H9 (cell line): ENCODE measurements at regions not wholly inside any gene's neighbourhood (a gene's known extent, or its start where the extent isn't known, plus 50 kb on each side); places are given as distances from the start of the nearest gene placed in this dataset.

Experiments used
- DNase-seq: peaks from one replicate; pipeline ENCODE4 v3.0.0-alpha.2; 2017
- H2AFZ ChIP-seq: one replicate; pipeline ENCODE4 v1.6.1; 2013; ENCODE audit warnings: mild to moderate bottlenecking, low read length, control low read depth, moderate library complexity
- H2AK5ac ChIP-seq: 2 replicates; pipeline ENCODE4 v1.6.1; 2013; ENCODE audit warnings: low read length, control low read depth, mixed read lengths; ENCODE audit not compliant: insufficient read length
- H2BK120ac ChIP-seq: one replicate; pipeline ENCODE4 v1.6.1; 2013; ENCODE audit warnings: low read depth, mild to moderate bottlenecking, low read length, control low read depth, inconsistent platforms; ENCODE audit not compliant: poor library complexity, severe bottlenecking
- H2BK12ac ChIP-seq: 2 replicates; pipeline ENCODE4 v1.6.1; 2013; ENCODE audit warnings: low read length, control low read depth, mixed read lengths, low read depth; ENCODE audit not compliant: insufficient read length
- H2BK15ac ChIP-seq: 2 replicates; pipeline ENCODE4 v1.6.1; 2013; ENCODE audit warnings: low read depth, low read length, control low read depth
- H2BK20ac ChIP-seq: one replicate; pipeline ENCODE4 v1.6.1; 2013; ENCODE audit warnings: low read depth, mild to moderate bottlenecking, low read length, control low read depth, inconsistent platforms; ENCODE audit not compliant: poor library complexity, severe bottlenecking
- H2BK5ac ChIP-seq: 2 replicates; pipeline ENCODE4 v1.6.1; 2013; ENCODE audit warnings: low read length, control low read depth, mixed read lengths; ENCODE audit not compliant: insufficient read length
- H3K14ac ChIP-seq: 2 replicates; pipeline ENCODE4 v1.6.1; 2013; ENCODE audit warnings: low read length, control low read depth; ENCODE audit not compliant: insufficient read depth
- H3K18ac ChIP-seq: 2 replicates; pipeline ENCODE4 v1.6.1; 2013; ENCODE audit warnings: low read depth, mild to moderate bottlenecking, mixed read lengths, low read length, control low read depth; ENCODE audit not compliant: insufficient read length
- H3K23ac ChIP-seq: 2 replicates; pipeline ENCODE4 v1.6.1; 2013; ENCODE audit warnings: low read length, control low read depth, mixed read lengths, low read depth; ENCODE audit not compliant: insufficient read length
- H3K23me2 ChIP-seq: 2 replicates; pipeline ENCODE4 v1.6.1; 2013; ENCODE audit warnings: low read depth, mild to moderate bottlenecking, mixed read lengths, low read length, control low read depth; ENCODE audit not compliant: insufficient read length, poor library complexity, severe bottlenecking
- H3K27ac ChIP-seq: 2 replicates; pipeline ENCODE4 v1.5.1; 2013; ENCODE audit warnings: low read length, control low read depth, mixed read lengths, low read depth; ENCODE audit not compliant: insufficient read length
- H3K27me3 ChIP-seq: 2 replicates; pipeline ENCODE4 v1.6.1; 2013; ENCODE audit warnings: low read length, control low read depth, inconsistent platforms; ENCODE audit not compliant: insufficient read depth
- H3K4ac ChIP-seq: 2 replicates; pipeline ENCODE4 v1.6.1; 2013; ENCODE audit warnings: low read depth, mild to moderate bottlenecking, control low read depth, inconsistent platforms, low read length, moderate library complexity
- H3K4me1 ChIP-seq: 2 replicates; pipeline ENCODE4 v1.6.1; 2013; ENCODE audit warnings: low read length, control low read depth, inconsistent platforms; ENCODE audit not compliant: insufficient read depth
- H3K4me2 ChIP-seq: 2 replicates; pipeline ENCODE4 v1.6.1; 2013; ENCODE audit warnings: low read length, control low read depth, mixed read lengths; ENCODE audit not compliant: insufficient read length, insufficient read depth
- H3K56ac ChIP-seq: 2 replicates; pipeline ENCODE4 v1.6.1; 2013; ENCODE audit warnings: low read depth, mild to moderate bottlenecking, mixed read lengths, low read length, control low read depth; ENCODE audit not compliant: insufficient read length
- H3K79me1 ChIP-seq: 2 replicates; pipeline ENCODE4 v1.6.1; 2013; ENCODE audit warnings: low read depth, mild to moderate bottlenecking, moderate library complexity, low read length, control low read depth, inconsistent platforms; ENCODE audit not compliant: insufficient read depth, poor library complexity, severe bottlenecking
- H3K79me2 ChIP-seq: 2 replicates; pipeline ENCODE4 v1.6.1; 2013; ENCODE audit warnings: low read length, control low read depth, inconsistent platforms; ENCODE audit not compliant: insufficient read depth
- H3K9ac ChIP-seq: 2 replicates; pipeline ENCODE4 v1.6.1; 2013; ENCODE audit warnings: low read length, control low read depth, mixed read lengths; ENCODE audit not compliant: insufficient read length; ENCODE audit errors: extremely low read depth
- H3K9me3 ChIP-seq: one replicate; pipeline ENCODE4 v1.6.1; 2013; ENCODE audit warnings: low read depth, low read length, inconsistent platforms; ENCODE audit not compliant: control insufficient read depth
- H3T11ph ChIP-seq: one replicate; pipeline ENCODE4 v1.6.1; 2013; ENCODE audit warnings: mild to moderate bottlenecking, low read length, control low read depth, inconsistent platforms
- H4K20me1 ChIP-seq: one replicate; pipeline ENCODE4 v1.6.1; 2013; ENCODE audit not compliant: control insufficient read depth, insufficient read length, insufficient read depth
- H4K5ac ChIP-seq: 2 replicates; pipeline ENCODE4 v1.6.1; 2013; ENCODE audit warnings: low read depth, mild to moderate bottlenecking, mixed read lengths, low read length, control low read depth; ENCODE audit not compliant: insufficient read length
- H4K8ac ChIP-seq: replicated peaks from 2 replicates; pipeline ENCODE4 v1.6.1; 2013; ENCODE audit warnings: low read length, control low read depth, mixed read lengths, low read depth; ENCODE audit not compliant: insufficient read length
- H4K91ac ChIP-seq: 2 replicates; pipeline ENCODE4 v1.6.1; 2013; ENCODE audit warnings: low read depth, mild to moderate bottlenecking, moderate library complexity, mixed read lengths, low read length, control low read depth; ENCODE audit not compliant: insufficient read length
- H3K27ac Mint-ChIP-seq, 3 experiments: 2 replicates in 2 of 3; 3 replicates in 1 of 3; pipeline ENCODE4 v1.8.0; 2020 to 2021; ENCODE audit warnings: mixed read lengths in 3 of 3, mild to moderate bottlenecking in 1 of 3, moderate library complexity in 1 of 3
- H3K27me3 Mint-ChIP-seq: 2 replicates; pipeline ENCODE4 v1.8.0; 2021; ENCODE audit warnings: low read depth, mild to moderate bottlenecking, moderate library complexity, mixed read lengths
- H3K36me3 Mint-ChIP-seq, 3 experiments: 2 replicates in 2 of 3; 3 replicates in 1 of 3; pipeline ENCODE4 v1.8.0; 2020 to 2021; ENCODE audit warnings: low read depth in 3 of 3, mixed read lengths in 3 of 3; ENCODE audit not compliant: insufficient read depth in 1 of 3
- H3K4me1 Mint-ChIP-seq, 2 experiments: 2 replicates each; pipeline ENCODE4 v1.8.0; 2020; ENCODE audit warnings: mixed read lengths in 2 of 2
- H3K4me3 Mint-ChIP-seq, 2 experiments: 2 replicates in 1 of 2; 3 replicates in 1 of 2; pipeline ENCODE4 v1.8.0; 2020 to 2021; ENCODE audit warnings: mild to moderate bottlenecking in 2 of 2, mixed read lengths in 2 of 2, moderate library complexity in 1 of 2
- H3K9me3 Mint-ChIP-seq, 2 experiments: 2 replicates in 1 of 2; 3 replicates in 1 of 2; pipeline ENCODE4 v1.8.0; 2020; ENCODE audit warnings: mild to moderate bottlenecking in 2 of 2, mixed read lengths in 2 of 2, moderate library complexity in 1 of 2
- WGBS: extraction: QIAGEN DNeasy Blood & Tissue Kit; methylation state at CpG from one replicate; pipeline ENCODE4 v1.1.7; 2013; ENCODE audit warnings: missing lambda C conversion rate, low lambda C conversion rate, mixed read lengths; ENCODE audit not compliant: insufficient read length; ENCODE audit errors: extremely low coverage; 5-methylcytosine and 5-hydroxymethylcytosine counted together
- TF ChIP-seq, protein P1 (sequence below): fragments of 200-600 bp; sonication (generic); conservative IDR thresholded peaks from 3 replicates; pipeline ENCODE4 v1.8.0; 2021; ENCODE audit warnings: antibody characterized with exemption, mild to moderate bottlenecking

DNA sequence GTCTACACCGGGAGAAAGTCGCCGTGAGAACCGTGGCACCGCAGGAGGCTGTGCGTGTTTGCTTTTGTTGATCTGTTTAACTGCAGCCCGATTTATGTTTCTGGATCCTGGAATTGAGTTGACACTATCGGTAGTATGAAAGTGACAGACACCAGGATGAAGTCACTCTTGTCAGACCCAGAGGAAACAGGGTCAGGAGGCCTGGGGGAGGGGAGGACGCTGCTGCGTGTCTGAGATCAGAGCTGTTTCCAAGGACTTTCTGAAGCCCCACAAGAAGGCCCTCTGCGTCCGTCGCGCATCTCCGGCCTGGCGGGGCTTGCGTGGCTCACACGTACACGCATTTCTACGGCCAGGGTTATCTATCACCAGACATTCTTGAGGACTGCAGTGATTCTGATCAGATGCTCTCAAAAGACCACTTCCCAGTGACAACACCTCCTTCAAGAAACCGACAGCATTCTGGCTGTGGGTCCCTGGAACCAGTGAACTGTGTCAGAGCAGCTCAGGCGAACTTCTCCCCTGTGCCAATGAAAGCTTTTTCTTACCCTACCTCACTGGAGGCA, 263.4 kb downstream of the ADGRD1 start:
- no peaks in the 10 kb centered on the region for H3K27me3 ChIP-seq
- no peak overlapping the region for H4K5ac ChIP-seq
- peaks cover 12 to 17% of the 10 kb centered on the region in 2 experiments for H3K9me3 Mint-ChIP-seq
- peaks cover 5% of the 10 kb centered on the region; the same call in 1 of the 2 replicates for H3K4me1 ChIP-seq
- H4K20me1 ChIP-seq = no peaks in the 10 kb centered on the region
- H3K4me3 Mint-ChIP-seq = 0 out of 5 replicates have a peak overlapping the region, but pooled peaks of 1 of the 2 experiments have one; percentile 26
- no peaks in the 10 kb centered on the region for H3K79me1 ChIP-seq
- peaks cover 3% of the 10 kb centered on the region for H3K27me3 Mint-ChIP-seq
- no peaks in the 10 kb centered on the region for H3K9me3 ChIP-seq
- H3K9ac ChIP-seq = no peak overlapping the region
- H3K36me3 Mint-ChIP-seq = peaks cover 7 to 14% (median 8%) of the 10 kb centered on the region in 3 experiments; a peak in 6 of 7 replicates
- H2BK5ac ChIP-seq = no peak overlapping the region
- H3K4me1 Mint-ChIP-seq = peaks cover 21 to 26% of the 10 kb centered on the region in 2 experiments
- H3K56ac ChIP-seq = no peak overlapping the region
- peak; percentile 40 for DNase-seq
- H3K79me2 ChIP-seq = no peaks in the 10 kb centered on the region
- no peaks in the 10 kb centered on the region for H3K23me2 ChIP-seq
- no peak overlapping the region for H4K8ac ChIP-seq
- H3K27ac Mint-ChIP-seq = no peak overlapping the region
- no peak overlapping the region for H2BK120ac ChIP-seq
- no peak overlapping the region for H2BK20ac ChIP-seq
- no peak overlapping the region for H3K4ac ChIP-seq
- H3T11ph ChIP-seq = no peak overlapping the region
- no peak overlapping the region for H3K4me2 ChIP-seq
- H2BK15ac ChIP-seq = no peak overlapping the region; the same call in 1 of the 2 replicates
- H3K14ac ChIP-seq = 0 out of 2 replicates have a peak overlapping the region, but pooled peaks have one; percentile 31
- no peak overlapping the region for H3K18ac ChIP-seq
- no peak overlapping the region for H2BK12ac ChIP-seq
- H2AK5ac ChIP-seq = no peak overlapping the region
- no peak overlapping the region for H2AFZ ChIP-seq
- no peak overlapping the region for H4K91ac ChIP-seq
- TF ChIP-seq, protein P1, sequence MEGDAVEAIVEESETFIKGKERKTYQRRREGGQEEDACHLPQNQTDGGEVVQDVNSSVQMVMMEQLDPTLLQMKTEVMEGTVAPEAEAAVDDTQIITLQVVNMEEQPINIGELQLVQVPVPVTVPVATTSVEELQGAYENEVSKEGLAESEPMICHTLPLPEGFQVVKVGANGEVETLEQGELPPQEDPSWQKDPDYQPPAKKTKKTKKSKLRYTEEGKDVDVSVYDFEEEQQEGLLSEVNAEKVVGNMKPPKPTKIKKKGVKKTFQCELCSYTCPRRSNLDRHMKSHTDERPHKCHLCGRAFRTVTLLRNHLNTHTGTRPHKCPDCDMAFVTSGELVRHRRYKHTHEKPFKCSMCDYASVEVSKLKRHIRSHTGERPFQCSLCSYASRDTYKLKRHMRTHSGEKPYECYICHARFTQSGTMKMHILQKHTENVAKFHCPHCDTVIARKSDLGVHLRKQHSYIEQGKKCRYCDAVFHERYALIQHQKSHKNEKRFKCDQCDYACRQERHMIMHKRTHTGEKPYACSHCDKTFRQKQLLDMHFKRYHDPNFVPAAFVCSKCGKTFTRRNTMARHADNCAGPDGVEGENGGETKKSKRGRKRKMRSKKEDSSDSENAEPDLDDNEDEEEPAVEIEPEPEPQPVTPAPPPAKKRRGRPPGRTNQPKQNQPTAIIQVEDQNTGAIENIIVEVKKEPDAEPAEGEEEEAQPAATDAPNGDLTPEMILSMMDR = no peak
- no CpG with 5 or more reads among the region's 22 CpGs for WGBS
- H3K27ac ChIP-seq = no peak overlapping the region
- no peak overlapping the region for H3K23ac ChIP-seq
